ENCODE measurements at regions not wholly inside any gene's neighbourhood (a gene's known extent, or its start where the extent isn't known, plus 50 kb on each side); places are given as distances from the start of the nearest gene placed in this dataset.

DNA sequence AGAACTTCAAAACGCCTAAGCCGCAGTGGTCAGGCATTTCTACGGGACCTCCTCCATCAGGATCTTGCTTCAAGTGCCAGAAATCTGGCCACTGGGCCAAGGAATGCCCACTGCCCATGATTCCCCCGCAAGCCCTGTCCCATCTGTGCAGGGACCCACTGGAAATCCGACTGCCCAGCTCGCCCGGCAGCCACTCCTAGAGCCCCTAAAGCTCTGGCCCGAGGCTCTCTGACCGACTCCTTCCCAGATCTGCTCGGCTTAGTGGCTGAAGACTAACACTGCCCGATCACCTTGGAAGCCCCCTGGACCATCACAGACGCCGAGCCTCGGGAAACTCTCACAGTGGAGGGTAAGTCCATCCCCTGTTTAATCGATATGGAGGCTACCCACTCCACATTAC lies 1113.0 kb upstream of the TMEM132C start:
- TF ChIP-seq GATA2 (IDR thresholded peaks at IDR 0.05; ENCODE audit: low read depth, low read length) (no peak), GATA3 (IDR thresholded peaks at IDR 0.05; ENCODE audit: low read depth, low read length) (no peak)

Data from SH-SY5Y (cell line).